ENCODE measurements at regions not wholly inside any gene's neighbourhood (a gene's known extent, or its start where the extent isn't known, plus 50 kb on each side); places are given as distances from the start of the nearest gene placed in this dataset.

- H3K27me3 ChIP-seq (ENCODE audit: insufficient read depth, low read length), result no peaks in the 10 kb centered on the region
Observed at GRCh38 chr3:76039431-76039830, 254.1 kb upstream of the ZNF717 start.

DNA sequence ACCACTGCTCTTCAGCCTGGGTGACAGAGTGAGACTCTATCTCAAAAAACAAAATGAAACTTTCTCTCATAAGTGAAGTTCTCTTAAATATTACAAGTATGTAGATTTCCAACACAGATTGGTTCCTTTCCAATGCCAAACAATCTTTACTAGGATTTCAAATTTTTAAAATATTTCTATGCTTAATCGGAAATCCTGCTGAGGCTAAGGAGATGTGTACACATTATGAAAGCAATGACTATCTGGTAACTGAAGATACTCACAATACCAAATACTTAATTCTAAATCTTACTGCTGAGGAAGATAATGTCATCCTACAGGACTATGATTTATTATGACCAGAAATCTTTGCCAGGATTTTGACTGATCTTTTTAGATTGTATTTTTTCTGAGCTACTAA lies 255.6 kb upstream of the ZNF717 start:
- Histone ChIP-seq H3K36me3 (ENCODE audit: insufficient read depth, low read depth, low read length) (no peaks in the 10 kb centered on the region), H3K9me3 (ENCODE audit: insufficient read depth, low read depth, low read length) (no peaks in the 10 kb centered on the region), H3K27me3 (ENCODE audit: insufficient read depth, low read length) (no peaks in the 10 kb centered on the region), H3K27ac (ENCODE audit: low read length) (peak overlapping the region; percentile 89), H3K4me3 (ENCODE audit: low read length) (no peak overlapping the region), H3K4me1 (ENCODE audit: insufficient read depth, low read length) (peaks cover 40% of the 10 kb centered on the region), H3K9ac (ENCODE audit: low read depth, low read length) (peak overlapping the region; percentile 60; the same call in 1 of the 2 replicates)

More at GRCh38 chr3:76039431-76039830, 254.1 kb upstream of the ZNF717 start:
- Histone ChIP-seq H3K27ac (ENCODE audit: low read length) (peak overlapping the region; percentile 99), H3K9ac (ENCODE audit: low read depth, low read length) (peak overlapping the region; percentile 72), H3K4me3 (ENCODE audit: low read length) (peak overlapping the region; percentile 29), H3K36me3 (ENCODE audit: insufficient read depth, low read depth, low read length) (no peaks in the 10 kb centered on the region), H3K4me1 (ENCODE audit: insufficient read depth, low read length) (peaks cover 36% of the 10 kb centered on the region), H3K9me3 (ENCODE audit: insufficient read depth, low read depth, low read length) (no peaks in the 10 kb centered on the region)

GRCh38 chr3:76043746-76044145 lies 258.4 kb upstream of the ZNF717 start:
- no peaks in the 10 kb centered on the region for H3K9me3 ChIP-seq (ENCODE audit: insufficient read depth, low read depth, low read length)
- peak overlapping the region; percentile 66 for H3K9ac ChIP-seq (ENCODE audit: low read depth, low read length)
- no peaks in the 10 kb centered on the region for H3K27me3 ChIP-seq (ENCODE audit: insufficient read depth, low read length)
- H3K27ac ChIP-seq (ENCODE audit: low read length), result peak overlapping the region; percentile 67
- H3K4me1 ChIP-seq (ENCODE audit: insufficient read depth, low read length), result peaks cover 32% of the 10 kb centered on the region
- no peaks in the 10 kb centered on the region for H3K36me3 ChIP-seq (ENCODE audit: insufficient read depth, low read depth, low read length)
- H3K4me3 ChIP-seq (ENCODE audit: low read length), result peak overlapping the region; percentile 50; the same call in 1 of the 2 replicates

- Histone ChIP-seq H3K9ac (ENCODE audit: low read depth, low read length) (peak overlapping the region; percentile 66), H3K27me3 (ENCODE audit: insufficient read depth, low read length) (no peaks in the 10 kb centered on the region), H3K9me3 (ENCODE audit: insufficient read depth, low read depth, low read length) (no peaks in the 10 kb centered on the region), H3K4me3 (ENCODE audit: low read length) (peak overlapping the region; percentile 50; the same call in 1 of the 2 replicates), H3K36me3 (ENCODE audit: insufficient read depth, low read depth, low read length) (no peaks in the 10 kb centered on the region), H3K4me1 (ENCODE audit: insufficient read depth, low read length) (peaks cover 25% of the 10 kb centered on the region), H3K27ac (ENCODE audit: low read length) (peak overlapping the region; percentile 67)
Observed at GRCh38 chr3:76044601-76045600, 259.6 kb upstream of the ZNF717 start.

GRCh38 chr3:76047368-76047767 lies 262.0 kb upstream of the ZNF717 start:
- Histone ChIP-seq H3K4me1 (ENCODE audit: insufficient read depth, low read length) (peaks cover 26% of the 10 kb centered on the region), H3K27ac (ENCODE audit: low read length) (no peak overlapping the region), H3K9ac (ENCODE audit: low read depth, low read length) (no peak overlapping the region), H3K4me3 (ENCODE audit: low read length) (no peak overlapping the region), H3K36me3 (ENCODE audit: insufficient read depth, low read depth, low read length) (no peaks in the 10 kb centered on the region), H3K9me3 (ENCODE audit: insufficient read depth, low read depth, low read length) (no peaks in the 10 kb centered on the region), H3K27me3 (ENCODE audit: insufficient read depth, low read length) (no peaks in the 10 kb centered on the region)

DNA sequence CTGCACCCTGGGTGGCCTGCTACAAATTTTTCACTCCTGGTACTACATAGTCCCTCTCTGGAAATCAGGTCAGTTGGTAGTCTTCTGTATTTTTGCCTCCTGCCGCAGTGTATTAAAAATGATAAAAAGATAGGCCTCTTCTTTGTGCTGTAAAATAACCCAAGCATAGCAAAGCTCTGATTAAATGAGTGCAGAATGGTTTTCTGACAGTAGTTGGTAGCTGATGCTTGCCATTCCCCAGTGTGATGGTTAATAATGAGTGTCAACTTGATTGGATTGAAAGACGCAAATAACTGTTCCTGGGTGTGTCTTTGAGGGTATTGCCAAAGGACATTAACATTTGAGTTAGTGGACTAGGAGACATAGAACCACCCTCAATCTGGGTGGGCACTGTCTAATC lies 264.4 kb upstream of the ZNF717 start:
- no peaks in the 10 kb centered on the region for H3K27me3 ChIP-seq (ENCODE audit: insufficient read depth, low read length)

GRCh38 chr3:76051145-76051544 lies 265.8 kb upstream of the ZNF717 start:
- Histone ChIP-seq H3K9ac (ENCODE audit: low read depth, low read length) (no peak overlapping the region), H3K27ac (ENCODE audit: low read length) (no peak overlapping the region), H3K4me1 (ENCODE audit: insufficient read depth, low read length) (peaks cover 7% of the 10 kb centered on the region), H3K27me3 (ENCODE audit: insufficient read depth, low read length) (no peaks in the 10 kb centered on the region), H3K4me3 (ENCODE audit: low read length) (no peak overlapping the region), H3K9me3 (ENCODE audit: insufficient read depth, low read depth, low read length) (no peaks in the 10 kb centered on the region), H3K36me3 (ENCODE audit: insufficient read depth, low read depth, low read length) (no peaks in the 10 kb centered on the region)

More for the DNA sequence above, 264.4 kb upstream of the ZNF717 start:
- H3K4me3 ChIP-seq (ENCODE audit: low read length), result no peak overlapping the region
- no peak overlapping the region for H3K9ac ChIP-seq (ENCODE audit: low read depth, low read length)
- no peaks in the 10 kb centered on the region for H3K9me3 ChIP-seq (ENCODE audit: insufficient read depth, low read depth, low read length)
- no peak overlapping the region for H3K27ac ChIP-seq (ENCODE audit: low read length)
- H3K36me3 ChIP-seq (ENCODE audit: insufficient read depth, low read depth, low read length), result no peaks in the 10 kb centered on the region
- H3K4me1 ChIP-seq (ENCODE audit: insufficient read depth, low read length), result peaks cover 8% of the 10 kb centered on the region

GRCh38 chr3:76054404-76054803 lies 269.1 kb upstream of the ZNF717 start:
- Histone ChIP-seq H3K9ac (ENCODE audit: low read depth, low read length) (no peak overlapping the region), H3K27me3 (ENCODE audit: insufficient read depth, low read length) (no peaks in the 10 kb centered on the region), H3K36me3 (ENCODE audit: insufficient read depth, low read depth, low read length) (no peaks in the 10 kb centered on the region), H3K27ac (ENCODE audit: low read length) (no peak overlapping the region), H3K9me3 (ENCODE audit: insufficient read depth, low read depth, low read length) (no peaks in the 10 kb centered on the region), H3K4me3 (ENCODE audit: low read length) (no peak overlapping the region), H3K4me1 (ENCODE audit: insufficient read depth, low read length) (peaks cover 7% of the 10 kb centered on the region)

DNA sequence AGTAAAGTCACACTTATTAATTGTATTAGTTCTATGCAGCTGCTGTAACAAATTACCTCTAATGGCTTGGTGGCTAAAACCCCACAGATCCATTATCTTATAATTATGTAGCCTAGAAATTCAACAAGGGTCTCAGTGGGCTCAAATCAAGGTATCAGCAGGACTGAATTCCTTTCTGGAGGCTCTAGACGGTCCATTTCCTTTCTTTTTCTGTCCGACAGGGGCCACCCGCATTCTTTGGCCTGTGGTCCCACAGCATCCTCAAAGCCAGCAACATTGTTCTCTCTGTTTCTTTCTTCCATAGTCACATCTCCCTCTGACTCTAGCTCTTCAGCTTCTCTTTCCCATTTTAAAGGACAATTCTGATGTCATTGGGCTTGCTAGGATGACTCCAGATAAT lies 276.3 kb upstream of the ZNF717 start:
- no peak overlapping the region for H3K9ac ChIP-seq (ENCODE audit: low read depth, low read length)
- peaks cover 11% of the 10 kb centered on the region; the same call in 1 of the 2 replicates for H3K4me1 ChIP-seq (ENCODE audit: insufficient read depth, low read length)
- no peak overlapping the region for H3K27ac ChIP-seq (ENCODE audit: low read length)
- H3K4me3 ChIP-seq (ENCODE audit: low read length), result no peak overlapping the region
- H3K36me3 ChIP-seq (ENCODE audit: insufficient read depth, low read depth, low read length), result no peaks in the 10 kb centered on the region
- peaks cover 5% of the 10 kb centered on the region; the same call in 1 of the 2 replicates for H3K9me3 ChIP-seq (ENCODE audit: insufficient read depth, low read depth, low read length)
- no peaks in the 10 kb centered on the region for H3K27me3 ChIP-seq (ENCODE audit: insufficient read depth, low read length)

DNA sequence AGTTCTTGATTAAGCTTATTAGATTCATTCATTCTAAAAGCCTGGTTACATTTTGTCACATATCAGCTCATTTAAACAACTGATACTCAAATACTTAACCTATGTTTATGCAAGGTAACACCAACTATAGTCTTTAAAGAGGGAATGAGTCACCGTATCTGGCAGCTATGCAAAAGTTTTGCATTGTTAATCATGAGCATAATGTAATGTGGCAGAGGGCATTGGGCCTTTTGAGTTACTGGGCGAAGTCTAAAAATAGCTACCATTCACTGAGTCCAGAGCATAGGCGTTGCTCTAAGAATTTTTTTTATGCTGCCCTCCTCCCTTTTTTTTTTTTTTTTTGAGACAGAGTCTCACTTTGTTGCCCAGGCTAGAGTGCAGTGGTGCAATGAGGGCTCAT lies 277.7 kb upstream of the ZNF717 start:
- H3K4me3 ChIP-seq (ENCODE audit: low read length), result no peak overlapping the region
- H3K27ac ChIP-seq (ENCODE audit: low read length), result no peak overlapping the region
- H3K9ac ChIP-seq (ENCODE audit: low read depth, low read length), result no peak overlapping the region

GRCh38 chr3:76063811-76064210 lies 278.5 kb upstream of the ZNF717 start:
- no peaks in the 10 kb centered on the region for H3K36me3 ChIP-seq (ENCODE audit: insufficient read depth, low read depth, low read length)
- peaks cover 11% of the 10 kb centered on the region; the same call in 1 of the 2 replicates for H3K4me1 ChIP-seq (ENCODE audit: insufficient read depth, low read length)
- no peak overlapping the region for H3K9ac ChIP-seq (ENCODE audit: low read depth, low read length)
- no peaks in the 10 kb centered on the region for H3K27me3 ChIP-seq (ENCODE audit: insufficient read depth, low read length)
- H3K9me3 ChIP-seq (ENCODE audit: insufficient read depth, low read depth, low read length), result peaks cover 5% of the 10 kb centered on the region; the same call in 1 of the 2 replicates
- no peak overlapping the region for H3K4me3 ChIP-seq (ENCODE audit: low read length)
- no peak overlapping the region for H3K27ac ChIP-seq (ENCODE audit: low read length)

More for the DNA sequence above, 277.7 kb upstream of the ZNF717 start:
- Histone ChIP-seq H3K9me3 (ENCODE audit: insufficient read depth, low read depth, low read length) (peaks cover 5% of the 10 kb centered on the region; the same call in 1 of the 2 replicates), H3K27me3 (ENCODE audit: insufficient read depth, low read length) (no peaks in the 10 kb centered on the region), H3K36me3 (ENCODE audit: insufficient read depth, low read depth, low read length) (no peaks in the 10 kb centered on the region), H3K4me1 (ENCODE audit: insufficient read depth, low read length) (peaks cover 11% of the 10 kb centered on the region; the same call in 1 of the 2 replicates)

GRCh38 chr3:76065964-76066363 lies 280.6 kb upstream of the ZNF717 start:
- Histone ChIP-seq H3K9me3 (ENCODE audit: insufficient read depth, low read depth, low read length) (peaks cover 9% of the 10 kb centered on the region; the same call in 1 of the 2 replicates), H3K27ac (ENCODE audit: low read length) (no peak overlapping the region), H3K27me3 (ENCODE audit: insufficient read depth, low read length) (no peaks in the 10 kb centered on the region), H3K9ac (ENCODE audit: low read depth, low read length) (no peak overlapping the region), H3K4me3 (ENCODE audit: low read length) (no peak overlapping the region), H3K4me1 (ENCODE audit: insufficient read depth, low read length) (peaks cover 11% of the 10 kb centered on the region; the same call in 1 of the 2 replicates), H3K36me3 (ENCODE audit: insufficient read depth, low read depth, low read length) (no peaks in the 10 kb centered on the region)

All from iPS-20b (cell line).